HG03432 (cell line): ENCODE measurements at regions not wholly inside any gene's neighbourhood (a gene's known extent, or its start where the extent isn't known, plus 50 kb on each side); places are given as distances from the start of the nearest gene placed in this dataset.

Experiments
- ATAC-seq: cut with Tn5 transposase; IDR thresholded peaks from one replicate; pipeline ENCODE4 v1.9.1; 2021; ENCODE audit warnings: mild to moderate bottlenecking, moderate library complexity; ENCODE audit not compliant: unreplicated experiment

- ATAC-seq = no peak
These were observed 119.7 kb upstream of the ADAMTS5 start for GRCh38 chr21:27086630-27087029.

- no peak for ATAC-seq
These were observed 119.3 kb upstream of the ADAMTS5 start for GRCh38 chr21:27086186-27086585.

- no peak for ATAC-seq
These were observed 118.5 kb upstream of the ADAMTS5 start for GRCh38 chr21:27085387-27085786.

DNA sequence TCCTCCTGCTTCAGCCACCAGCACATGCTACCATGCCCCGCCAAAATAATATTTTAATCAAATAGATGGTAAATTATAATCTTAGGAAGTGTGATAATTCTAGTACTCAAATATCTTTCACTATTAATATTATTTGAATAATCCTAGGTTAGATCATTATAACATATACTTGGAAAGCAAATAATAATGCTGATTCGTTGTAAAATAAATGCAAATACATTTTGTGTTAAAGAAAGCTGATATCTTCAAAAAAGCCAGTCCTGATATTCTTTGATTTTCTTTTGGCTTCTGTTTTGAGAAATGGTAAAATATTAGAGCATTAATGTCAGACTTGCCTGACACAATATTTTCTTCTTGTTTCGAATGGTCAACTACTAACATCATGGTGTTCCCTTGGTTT lies 116.3 kb upstream of the ADAMTS5 start:
- no peak for ATAC-seq

GRCh38 chr21:27082431-27083010 lies 115.6 kb upstream of the ADAMTS5 start:
- no peak for ATAC-seq

DNA sequence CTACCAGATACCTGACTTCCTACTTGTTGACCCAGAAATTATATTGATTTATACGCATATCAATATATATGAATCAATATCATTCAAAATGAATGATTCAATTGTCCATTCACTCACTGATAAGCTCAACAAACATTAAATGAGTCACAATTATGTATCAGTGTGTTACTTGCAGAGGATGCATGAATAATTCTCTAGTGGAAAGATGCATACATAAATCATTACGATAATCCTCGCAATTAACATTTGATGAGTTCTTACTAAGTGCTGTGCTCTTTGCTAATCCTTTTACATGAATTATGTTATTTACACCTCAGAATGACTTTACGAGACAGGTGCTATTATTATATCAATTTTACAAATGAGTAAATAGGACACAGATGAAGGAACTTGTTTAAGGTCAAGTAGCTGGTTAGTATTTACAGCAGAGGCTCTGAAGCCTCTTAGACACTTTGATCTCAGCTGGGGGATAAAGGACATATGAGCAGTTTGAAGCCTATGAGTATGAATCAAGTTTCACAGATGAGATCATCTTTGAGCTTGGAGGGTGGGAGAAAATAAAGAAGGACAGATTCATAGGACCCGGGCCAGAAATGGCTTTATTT lies 112.8 kb upstream of the ADAMTS5 start:
- no peak for ATAC-seq

GRCh38 chr21:27078915-27079314 lies 112.0 kb upstream of the ADAMTS5 start:
- no peak for ATAC-seq

DNA sequence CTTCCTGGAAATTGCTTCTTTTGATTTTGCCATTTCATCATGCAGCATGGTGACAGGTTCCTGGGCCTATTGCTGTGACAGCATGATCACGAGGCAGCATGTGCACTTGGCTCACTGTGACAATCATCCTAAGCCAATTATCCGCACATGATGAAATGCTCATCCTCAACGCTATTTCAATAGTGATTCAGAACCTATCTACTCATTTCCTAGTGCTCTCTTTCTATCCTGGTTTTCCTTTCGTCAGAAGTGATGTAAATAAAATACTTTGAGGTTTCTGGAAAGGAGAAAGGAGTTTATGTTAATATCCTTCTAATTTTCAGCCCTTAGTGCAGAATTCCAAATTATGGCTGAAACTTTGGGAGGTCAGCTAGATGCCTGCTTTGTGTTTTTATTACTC lies 110.6 kb upstream of the ADAMTS5 start:
- no peak for ATAC-seq

DNA sequence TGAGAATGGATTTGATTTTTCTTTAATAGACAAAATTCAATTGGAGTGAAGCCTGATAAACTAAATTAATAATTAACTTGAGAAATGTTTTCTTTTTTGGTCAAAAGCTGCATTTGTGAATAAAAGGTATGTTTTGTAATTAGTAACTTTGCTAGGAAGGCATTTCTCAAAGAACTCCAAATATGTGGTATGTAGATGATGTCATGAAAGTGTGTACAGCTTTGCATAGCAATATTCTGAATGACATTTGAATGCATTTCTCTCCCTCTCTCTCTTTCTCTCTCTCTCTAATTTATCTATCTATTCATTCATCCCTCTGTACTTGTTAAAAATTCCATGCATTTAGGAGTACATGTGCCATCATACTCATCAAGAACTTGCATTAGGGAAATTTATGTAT lies 109.1 kb upstream of the ADAMTS5 start:
- no peak for ATAC-seq

DNA sequence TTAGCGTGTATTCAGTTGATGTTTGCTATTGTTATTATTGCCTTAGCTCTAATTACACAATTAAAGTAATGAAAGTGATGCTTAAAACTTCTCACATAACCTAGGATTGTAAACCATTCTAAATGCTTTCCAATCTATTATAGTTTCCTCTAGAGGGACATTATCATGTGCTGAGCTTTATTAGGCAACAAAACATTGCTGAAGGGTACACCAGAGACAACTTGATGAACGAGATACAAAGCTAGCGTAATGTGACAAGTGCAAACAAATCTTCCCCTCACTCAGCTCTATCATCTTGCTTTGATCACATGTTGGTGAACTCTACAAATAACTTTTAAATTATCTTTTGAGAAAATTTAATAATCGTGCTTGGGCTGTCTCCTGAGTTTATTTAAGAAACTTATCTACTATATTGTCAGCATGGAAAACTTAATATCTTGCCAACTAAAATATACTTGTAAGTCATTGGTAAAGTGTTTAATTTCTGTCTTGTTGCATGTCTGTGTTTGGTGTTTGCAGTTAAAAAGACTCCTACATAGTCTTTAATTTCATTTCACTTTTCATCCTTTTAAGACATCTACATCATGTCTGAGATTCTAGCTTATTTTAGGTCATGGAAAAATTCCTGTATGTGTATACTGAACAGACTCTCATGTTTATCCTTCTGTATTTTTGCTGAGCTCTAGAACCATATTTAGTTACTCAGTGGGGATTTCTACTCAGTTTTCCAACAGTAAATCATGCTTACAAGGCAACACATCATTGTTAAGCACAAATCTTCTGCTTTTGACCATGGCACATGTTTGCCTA lies 104.2 kb upstream of the ADAMTS5 start:
- no peak for ATAC-seq

- ATAC-seq = no peak
These were observed 101.9 kb upstream of the ADAMTS5 start for GRCh38 chr21:27068811-27069210.

DNA sequence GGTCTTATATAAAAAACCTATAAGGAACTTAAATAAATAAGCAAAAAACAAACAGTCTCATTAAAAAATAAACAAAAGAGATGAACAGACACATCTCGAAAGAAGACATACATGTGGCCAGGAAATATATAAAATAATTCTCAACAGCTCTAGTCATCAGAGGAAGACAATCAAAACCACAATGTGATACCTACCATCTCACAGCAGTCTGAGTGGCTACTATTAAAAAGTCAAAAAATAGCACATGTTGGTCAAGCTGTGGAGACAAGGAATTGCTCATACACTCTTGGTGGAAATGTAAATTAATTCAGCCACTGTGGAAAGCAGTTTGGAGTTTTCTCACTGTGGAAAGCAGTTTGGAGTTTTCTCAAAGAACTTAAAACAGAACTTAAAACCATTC lies 100.3 kb upstream of the ADAMTS5 start:
- ATAC-seq = no peak

- no peak for ATAC-seq
These were observed 95.6 kb upstream of the ADAMTS5 start for GRCh38 chr21:27062443-27062842.

DNA sequence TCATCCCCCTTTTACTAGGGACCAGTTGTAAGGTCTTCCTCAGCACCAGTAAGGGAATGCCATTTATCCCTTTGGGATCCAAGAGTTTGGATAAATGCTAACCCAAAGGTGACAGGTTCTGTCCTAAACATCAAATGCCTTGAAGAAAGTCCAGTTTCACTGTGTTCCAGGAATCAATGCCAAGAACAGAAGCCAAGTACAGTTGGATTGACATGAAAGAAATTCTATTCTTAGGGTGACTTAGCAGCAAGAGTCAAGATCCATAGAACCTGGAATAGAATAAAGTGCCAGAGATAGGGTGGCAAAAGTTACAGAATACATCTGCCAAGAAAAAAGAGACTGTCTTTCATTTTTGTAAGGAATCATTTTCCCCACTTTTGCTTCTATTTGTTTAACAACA lies 94.9 kb upstream of the ADAMTS5 start:
- no peak for ATAC-seq

- no peak for ATAC-seq
These were observed 93.3 kb upstream of the ADAMTS5 start for GRCh38 chr21:27060190-27060589.

- ATAC-seq = no peak
These were observed 92.1 kb upstream of the ADAMTS5 start for GRCh38 chr21:27058673-27059605.

DNA sequence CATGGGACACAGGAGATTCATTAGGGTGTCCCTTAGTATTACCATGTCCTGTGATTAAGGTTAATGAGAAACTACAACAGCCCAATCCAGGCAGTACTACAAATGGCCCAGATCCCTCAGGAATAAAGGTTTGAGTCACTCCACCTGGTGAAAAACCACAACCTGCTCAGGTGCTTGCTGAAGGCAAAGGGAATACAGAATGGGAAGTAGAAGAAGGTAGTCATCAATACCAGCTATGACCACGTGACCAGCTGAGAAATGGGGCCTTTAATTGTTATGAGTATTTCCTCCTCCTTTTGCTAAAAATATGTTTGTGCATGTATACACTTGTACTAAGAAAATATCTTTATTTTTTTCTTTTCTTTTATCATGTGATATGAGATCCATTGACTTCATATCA lies 91.1 kb upstream of the ADAMTS5 start:
- ATAC-seq = no peak

DNA sequence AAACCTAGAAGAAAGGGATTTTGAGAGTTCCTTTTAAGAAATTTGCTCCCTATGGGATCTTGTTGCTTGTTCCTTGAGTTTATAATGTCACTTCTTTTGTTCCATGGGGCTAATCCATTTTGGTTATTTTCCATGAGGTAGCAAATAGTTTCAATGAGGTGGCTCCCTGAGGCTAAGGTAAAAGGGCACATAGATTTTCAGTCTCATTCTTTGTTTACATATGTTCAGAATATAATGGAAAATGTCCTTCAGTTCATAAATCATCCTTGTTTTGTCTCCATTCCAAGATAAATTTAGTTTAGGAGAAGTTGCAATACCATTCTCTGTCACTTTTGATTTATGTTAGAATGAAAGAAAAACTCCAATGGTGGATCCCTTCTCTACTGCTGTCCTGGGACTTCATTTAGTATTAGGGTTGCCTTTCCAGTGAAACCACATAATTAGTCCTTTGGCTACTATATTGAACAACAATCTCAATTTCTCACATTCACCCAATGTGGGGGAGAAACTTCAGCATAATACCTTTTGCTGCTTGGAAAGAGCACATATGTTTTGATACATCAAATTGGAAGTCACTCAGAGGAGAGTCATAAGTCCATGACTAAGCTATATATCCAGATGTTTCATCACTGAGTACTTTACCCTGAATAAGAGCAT lies 80.9 kb upstream of the ADAMTS5 start:
- no peak for ATAC-seq

GRCh38 chr21:27047283-27047657 lies 80.4 kb upstream of the ADAMTS5 start:
- no peak for ATAC-seq

- no peak for ATAC-seq
These were observed 78.5 kb upstream of the ADAMTS5 start for GRCh38 chr21:27045281-27045985.
